Neural crest cell (in vitro differentiated cells): ENCODE measurements at regions not wholly inside any gene's neighbourhood (a gene's known extent, or its start where the extent isn't known, plus 50 kb on each side); places are given as distances from the start of the nearest gene placed in this dataset.
"Not testable (repeated sequence)": the region's sequence is repeated elsewhere in the genome, so short reads cannot be mapped to it uniquely, and the experiment has no call there.

Source experiments
- DNase-seq: peaks from one replicate; pipeline ENCODE4 v3.0.0; 2021; ENCODE audit warnings: low read depth, mixed read lengths, low spot score
- H3K27ac Mint-ChIP-seq: one replicate; pipeline ENCODE4 v1.8.0; 2021; ENCODE audit warnings: mild to moderate bottlenecking, mixed read lengths; ENCODE audit not compliant: unreplicated experiment
- H3K27me3 Mint-ChIP-seq: 2 replicates; pipeline ENCODE4 v1.8.0; 2021; ENCODE audit warnings: low read depth, mild to moderate bottlenecking, mixed read lengths
- H3K36me3 Mint-ChIP-seq: 2 replicates; pipeline ENCODE4 v1.8.0; 2021; ENCODE audit warnings: low read depth, mild to moderate bottlenecking, mixed read lengths
- H3K4me1 Mint-ChIP-seq: 2 replicates; pipeline ENCODE4 v1.8.0; 2021; ENCODE audit warnings: mixed read lengths
- H3K4me3 Mint-ChIP-seq: one replicate; pipeline ENCODE4 v1.8.0; 2021; ENCODE audit warnings: mild to moderate bottlenecking, mixed read lengths
- H3K9me3 Mint-ChIP-seq: 2 replicates; pipeline ENCODE4 v1.8.0; 2021; ENCODE audit warnings: mixed read lengths
- TF ChIP-seq, protein P1 (sequence below): fragments of 200-600 bp; sonication (generic); conservative IDR thresholded peaks from 2 replicates; pipeline ENCODE4 v1.5.0; 2021; ENCODE audit warnings: antibody characterized with exemption, mild to moderate bottlenecking

DNA sequence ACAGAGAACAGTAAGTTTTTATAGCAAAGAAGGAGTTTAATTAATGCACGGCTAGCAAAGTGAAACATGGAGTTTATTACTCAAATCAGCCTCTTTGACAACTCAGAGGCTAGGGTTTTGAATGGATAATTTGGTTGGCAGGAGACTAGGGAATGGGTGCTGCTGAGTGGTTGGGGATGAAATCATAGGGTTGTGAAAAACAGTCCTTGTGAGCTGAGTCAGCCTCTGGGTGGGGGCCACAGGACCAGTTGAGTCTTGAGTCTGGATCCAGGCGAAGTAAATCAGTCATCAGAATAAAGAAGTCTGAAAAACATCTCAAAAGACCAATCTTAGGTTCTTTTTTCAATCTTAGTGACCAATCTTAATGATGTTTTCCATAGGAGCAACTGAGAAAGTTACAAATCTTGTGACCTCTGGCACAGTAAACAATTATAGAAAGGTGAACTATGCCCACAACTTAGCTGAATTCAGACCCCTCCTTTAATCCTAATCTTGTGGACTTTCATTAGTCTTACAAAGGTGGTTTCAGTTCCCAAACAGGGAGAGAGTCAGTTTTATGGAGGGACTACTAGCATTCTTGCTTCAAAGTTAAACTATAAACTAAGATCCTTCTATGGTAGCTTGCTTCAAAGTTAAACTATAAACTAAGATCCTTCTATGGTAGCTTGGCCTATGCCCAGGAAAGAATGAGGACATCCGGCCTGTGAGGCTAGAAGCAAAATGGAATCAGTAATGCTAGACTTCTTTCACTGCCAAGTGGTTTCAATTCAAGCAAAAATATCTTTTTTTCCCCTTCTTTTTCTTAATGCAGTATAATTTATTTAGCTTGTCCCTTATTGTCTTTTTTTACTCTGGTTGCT lies 84.5 kb downstream of the AASDHPPT start:
- H3K36me3 Mint-ChIP-seq: peaks cover 5% of the 10 kb centered on the region
- H3K4me3 Mint-ChIP-seq: no peak overlapping the region
- H3K9me3 Mint-ChIP-seq: peaks cover 27% of the 10 kb centered on the region
- H3K27ac Mint-ChIP-seq: no peak overlapping the region
- no peaks in the 10 kb centered on the region for H3K27me3 Mint-ChIP-seq
- no peaks in the 10 kb centered on the region for H3K4me1 Mint-ChIP-seq
- DNase-seq: no peak
- TF ChIP-seq, protein P1, sequence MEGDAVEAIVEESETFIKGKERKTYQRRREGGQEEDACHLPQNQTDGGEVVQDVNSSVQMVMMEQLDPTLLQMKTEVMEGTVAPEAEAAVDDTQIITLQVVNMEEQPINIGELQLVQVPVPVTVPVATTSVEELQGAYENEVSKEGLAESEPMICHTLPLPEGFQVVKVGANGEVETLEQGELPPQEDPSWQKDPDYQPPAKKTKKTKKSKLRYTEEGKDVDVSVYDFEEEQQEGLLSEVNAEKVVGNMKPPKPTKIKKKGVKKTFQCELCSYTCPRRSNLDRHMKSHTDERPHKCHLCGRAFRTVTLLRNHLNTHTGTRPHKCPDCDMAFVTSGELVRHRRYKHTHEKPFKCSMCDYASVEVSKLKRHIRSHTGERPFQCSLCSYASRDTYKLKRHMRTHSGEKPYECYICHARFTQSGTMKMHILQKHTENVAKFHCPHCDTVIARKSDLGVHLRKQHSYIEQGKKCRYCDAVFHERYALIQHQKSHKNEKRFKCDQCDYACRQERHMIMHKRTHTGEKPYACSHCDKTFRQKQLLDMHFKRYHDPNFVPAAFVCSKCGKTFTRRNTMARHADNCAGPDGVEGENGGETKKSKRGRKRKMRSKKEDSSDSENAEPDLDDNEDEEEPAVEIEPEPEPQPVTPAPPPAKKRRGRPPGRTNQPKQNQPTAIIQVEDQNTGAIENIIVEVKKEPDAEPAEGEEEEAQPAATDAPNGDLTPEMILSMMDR: no peak

- TF ChIP-seq, protein P1: no peak
- DNase-seq: no peak
- Mint-ChIP-seq H3K9me3 (peaks cover 33% of the 10 kb centered on the region), H3K27me3 (no peaks in the 10 kb centered on the region), H3K27ac (no peak overlapping the region), H3K36me3 (peaks cover 11% of the 10 kb centered on the region), H3K4me3 (no peak overlapping the region), H3K4me1 (no peaks in the 10 kb centered on the region)
These were observed 89.6 kb downstream of the AASDHPPT start for GRCh38 chr11:106167085-106167484.

DNA sequence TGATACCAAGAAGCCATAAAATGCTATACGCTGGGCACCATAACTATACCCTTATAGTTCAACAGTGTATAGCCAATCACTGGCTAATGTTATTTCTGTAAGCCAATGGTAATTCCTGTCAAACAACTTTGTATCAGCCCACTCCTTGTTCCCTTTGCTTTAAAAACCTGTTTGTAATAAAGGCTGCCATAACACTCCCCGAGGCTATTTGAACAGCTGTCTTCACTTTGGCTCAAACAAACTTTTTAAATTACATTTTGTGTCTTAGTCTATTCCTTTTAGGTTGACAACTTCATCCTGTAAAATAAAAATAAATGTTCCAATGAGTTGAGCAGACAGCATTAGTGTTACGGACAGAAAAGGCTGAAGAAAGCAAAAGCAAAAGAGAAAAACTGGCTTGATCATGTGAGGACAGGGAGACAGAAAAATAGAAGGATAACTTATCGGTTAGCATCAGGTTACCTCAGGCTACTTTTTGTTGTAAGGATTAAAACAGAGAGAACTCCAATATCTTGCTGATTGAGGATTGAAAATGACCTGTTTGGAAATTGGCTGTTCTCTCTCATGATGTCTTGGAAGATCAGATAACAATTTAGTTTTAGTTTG lies 95.0 kb downstream of the AASDHPPT start:
- H3K9me3 Mint-ChIP-seq: peaks cover 16% of the 10 kb centered on the region
- DNase-seq: no peak
- H3K36me3 Mint-ChIP-seq: peaks cover 6% of the 10 kb centered on the region
- no peak overlapping the region for H3K27ac Mint-ChIP-seq
- H3K4me3 Mint-ChIP-seq: no peak overlapping the region
- TF ChIP-seq, protein P1: no peak
- H3K4me1 Mint-ChIP-seq: no peaks in the 10 kb centered on the region
- no peaks in the 10 kb centered on the region for H3K27me3 Mint-ChIP-seq

GRCh38 chr11:106173291-106173690 lies 95.8 kb downstream of the AASDHPPT start:
- Mint-ChIP-seq H3K4me3 (no peak overlapping the region), H3K9me3 (peaks cover 14% of the 10 kb centered on the region), H3K27me3 (no peaks in the 10 kb centered on the region), H3K4me1 (no peaks in the 10 kb centered on the region), H3K36me3 (peaks cover 6% of the 10 kb centered on the region), H3K27ac (no peak overlapping the region)
- TF ChIP-seq, protein P1: no peak
- no peak for DNase-seq

GRCh38 chr11:106174003-106174402 lies 96.5 kb downstream of the AASDHPPT start:
- H3K27me3 Mint-ChIP-seq, H3K4me3 Mint-ChIP-seq, H3K4me1 Mint-ChIP-seq, H3K36me3 Mint-ChIP-seq, DNase-seq: not testable (repeated sequence)
- Mint-ChIP-seq H3K9me3 (peaks cover 14% of the 10 kb centered on the region), H3K27ac (peak overlapping the region; percentile 88)

GRCh38 chr11:106176817-106177216 lies 99.4 kb downstream of the AASDHPPT start:
- TF ChIP-seq, protein P1: no peak
- no peaks in the 10 kb centered on the region for H3K27me3 Mint-ChIP-seq
- no peaks in the 10 kb centered on the region for H3K36me3 Mint-ChIP-seq
- DNase-seq: no peak
- no peak overlapping the region for H3K27ac Mint-ChIP-seq
- peaks cover 2% of the 10 kb centered on the region for H3K9me3 Mint-ChIP-seq
- no peak overlapping the region for H3K4me3 Mint-ChIP-seq
- H3K4me1 Mint-ChIP-seq: no peaks in the 10 kb centered on the region
